ENCODE measurements at regions not wholly inside any gene's neighbourhood (a gene's known extent, or its start where the extent isn't known, plus 50 kb on each side); places are given as distances from the start of the nearest gene placed in this dataset.

GRCh38 chr13:109517517-109517916 is 268.9 kb downstream of the IRS2 start:
- H3K18ac ChIP-seq (ENCODE audit: insufficient read length, low read depth, low read length), result no peak overlapping the region
- Mint-ChIP-seq H3K4me1 (peaks cover 4 to 7% of the 10 kb centered on the region in 2 experiments), H3K4me3 (no peak overlapping the region), H3K36me3 (ENCODE audit: insufficient read depth in 1 of 3, low read depth in 3 of 3) (no peaks in the 10 kb centered on the region), H3K27me3 (ENCODE audit: low read depth) (no peaks in the 10 kb centered on the region), H3K9me3 (no peaks in the 10 kb centered on the region), H3K27ac (no peak overlapping the region)
- no peak overlapping the region for H3K56ac ChIP-seq (ENCODE audit: insufficient read length, low read depth, low read length)
- H2BK20ac ChIP-seq (ENCODE audit: low read depth, low read length, poor library complexity, severe bottlenecking), result no peak overlapping the region
- no peak overlapping the region for H4K8ac ChIP-seq (replicated peaks; ENCODE audit: insufficient read length, low read depth, low read length)
- no peak overlapping the region for H3K4ac ChIP-seq (ENCODE audit: low read depth, low read length)
- H4K91ac ChIP-seq (ENCODE audit: insufficient read length, low read depth, low read length), result no peak overlapping the region
- H3K9ac ChIP-seq (ENCODE audit: extremely low read depth, insufficient read length, low read length), result no peak overlapping the region
- no peak overlapping the region for H3K23ac ChIP-seq (ENCODE audit: insufficient read length, low read depth, low read length)
- H3K79me2 ChIP-seq (ENCODE audit: insufficient read depth, low read length), result no peaks in the 10 kb centered on the region
- H3K79me1 ChIP-seq (ENCODE audit: insufficient read depth, low read depth, low read length, poor library complexity, severe bottlenecking), result no peaks in the 10 kb centered on the region
- TF ChIP-seq CTCF (conservative IDR thresholded peaks at IDR 0.05), result no peak
- no peaks in the 10 kb centered on the region; the same call in 1 of the 2 replicates for H3K4me1 ChIP-seq (ENCODE audit: insufficient read depth, low read length)
- H2BK15ac ChIP-seq (ENCODE audit: low read depth, low read length), result no peak overlapping the region
- H3K14ac ChIP-seq (ENCODE audit: insufficient read depth, low read length), result no peak overlapping the region
- H2BK120ac ChIP-seq (ENCODE audit: low read depth, low read length, poor library complexity, severe bottlenecking), result no peak overlapping the region
- H4K20me1 ChIP-seq (ENCODE audit: control insufficient read depth, insufficient read depth, insufficient read length), result no peaks in the 10 kb centered on the region
- no peaks in the 10 kb centered on the region for H3K27me3 ChIP-seq (ENCODE audit: insufficient read depth, low read length)
- no peak overlapping the region for H3K4me2 ChIP-seq (ENCODE audit: insufficient read depth, insufficient read length, low read length)
- no peak overlapping the region for H3K27ac ChIP-seq (ENCODE audit: insufficient read length, low read depth, low read length)
- no peak overlapping the region for H2AK5ac ChIP-seq (ENCODE audit: insufficient read length, low read length)
- no peak overlapping the region for H2AFZ ChIP-seq (ENCODE audit: low read length)
- H4K5ac ChIP-seq (ENCODE audit: insufficient read length, low read depth, low read length), result no peak overlapping the region
- no peaks in the 10 kb centered on the region for H3K23me2 ChIP-seq (ENCODE audit: insufficient read length, low read depth, low read length, poor library complexity, severe bottlenecking)
- no peaks in the 10 kb centered on the region for H3K9me3 ChIP-seq (ENCODE audit: control insufficient read depth, low read depth, low read length)
- H2BK5ac ChIP-seq (ENCODE audit: insufficient read length, low read length), result no peak overlapping the region
- no peak overlapping the region for H2BK12ac ChIP-seq (ENCODE audit: insufficient read length, low read depth, low read length)
- no peak overlapping the region for H3T11ph ChIP-seq (ENCODE audit: low read length)
- no peak for DNase-seq

Measured in H9 (cell line).